ENCODE measurements at regions not wholly inside any gene's neighbourhood (a gene's known extent, or its start where the extent isn't known, plus 50 kb on each side); places are given as distances from the start of the nearest gene placed in this dataset.

GRCh38 chr12:127078577-127079350, 1188.2 kb upstream of the TMEM132C start:
- Histone ChIP-seq H3K4me3 (ENCODE audit: low read depth, low read length) (no peak overlapping the region), H3K36me3 (no peaks in the 10 kb centered on the region), H3K9me3 (ENCODE audit: severe bottlenecking) (no peaks in the 10 kb centered on the region), H3K27me3 (ENCODE audit: insufficient read depth, low read depth, severe bottlenecking) (no peaks in the 10 kb centered on the region), H3K27ac (no peak overlapping the region)
- DNase-seq, result no peak
- TF ChIP-seq, protein P1, sequence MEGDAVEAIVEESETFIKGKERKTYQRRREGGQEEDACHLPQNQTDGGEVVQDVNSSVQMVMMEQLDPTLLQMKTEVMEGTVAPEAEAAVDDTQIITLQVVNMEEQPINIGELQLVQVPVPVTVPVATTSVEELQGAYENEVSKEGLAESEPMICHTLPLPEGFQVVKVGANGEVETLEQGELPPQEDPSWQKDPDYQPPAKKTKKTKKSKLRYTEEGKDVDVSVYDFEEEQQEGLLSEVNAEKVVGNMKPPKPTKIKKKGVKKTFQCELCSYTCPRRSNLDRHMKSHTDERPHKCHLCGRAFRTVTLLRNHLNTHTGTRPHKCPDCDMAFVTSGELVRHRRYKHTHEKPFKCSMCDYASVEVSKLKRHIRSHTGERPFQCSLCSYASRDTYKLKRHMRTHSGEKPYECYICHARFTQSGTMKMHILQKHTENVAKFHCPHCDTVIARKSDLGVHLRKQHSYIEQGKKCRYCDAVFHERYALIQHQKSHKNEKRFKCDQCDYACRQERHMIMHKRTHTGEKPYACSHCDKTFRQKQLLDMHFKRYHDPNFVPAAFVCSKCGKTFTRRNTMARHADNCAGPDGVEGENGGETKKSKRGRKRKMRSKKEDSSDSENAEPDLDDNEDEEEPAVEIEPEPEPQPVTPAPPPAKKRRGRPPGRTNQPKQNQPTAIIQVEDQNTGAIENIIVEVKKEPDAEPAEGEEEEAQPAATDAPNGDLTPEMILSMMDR (IDR thresholded peaks at IDR 0.05; ENCODE audit: low read depth, low read length), result no peak

DNA sequence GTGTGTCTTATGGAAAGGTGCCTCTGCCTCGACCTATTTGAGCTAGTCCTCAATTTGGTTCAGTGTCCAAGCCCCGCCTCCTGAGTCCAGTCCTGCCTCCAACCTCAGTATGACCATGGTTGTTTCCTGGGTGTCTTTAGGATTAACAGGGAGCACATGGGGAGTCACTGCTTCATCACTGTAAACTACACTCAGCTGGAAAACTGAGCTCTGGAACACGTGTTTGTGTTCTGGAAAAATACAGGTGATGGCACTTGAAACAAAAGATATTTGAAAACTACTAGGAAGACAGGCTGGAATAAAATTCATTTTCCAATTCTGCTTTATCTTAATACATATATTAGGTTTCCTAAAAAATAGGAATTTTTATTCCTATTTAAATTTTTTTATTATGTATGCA, 1187.3 kb upstream of the TMEM132C start:
- TF ChIP-seq, protein P1 (IDR thresholded peaks at IDR 0.05; ENCODE audit: low read depth, low read length), result no peak
- H3K27ac ChIP-seq, result no peak overlapping the region

GRCh38 chr12:127081058-127081457, 1185.9 kb upstream of the TMEM132C start:
- H3K9me3 ChIP-seq (ENCODE audit: severe bottlenecking), result no peaks in the 10 kb centered on the region
- TF ChIP-seq, protein P1 (IDR thresholded peaks at IDR 0.05; ENCODE audit: low read depth, low read length), result no peak
- no peaks in the 10 kb centered on the region for H3K36me3 ChIP-seq
- H3K27me3 ChIP-seq (ENCODE audit: insufficient read depth, low read depth, severe bottlenecking), result no peaks in the 10 kb centered on the region
- H3K27ac ChIP-seq, result no peak overlapping the region
- DNase-seq, result no peak
- H3K4me3 ChIP-seq (ENCODE audit: low read depth, low read length), result no peak overlapping the region

More for the DNA sequence above, 1187.3 kb upstream of the TMEM132C start:
- Histone ChIP-seq H3K4me3 (ENCODE audit: low read depth, low read length) (no peak overlapping the region), H3K9me3 (ENCODE audit: severe bottlenecking) (no peaks in the 10 kb centered on the region), H3K36me3 (no peaks in the 10 kb centered on the region), H3K27me3 (ENCODE audit: insufficient read depth, low read depth, severe bottlenecking) (no peaks in the 10 kb centered on the region)
- no peak for DNase-seq

DNA sequence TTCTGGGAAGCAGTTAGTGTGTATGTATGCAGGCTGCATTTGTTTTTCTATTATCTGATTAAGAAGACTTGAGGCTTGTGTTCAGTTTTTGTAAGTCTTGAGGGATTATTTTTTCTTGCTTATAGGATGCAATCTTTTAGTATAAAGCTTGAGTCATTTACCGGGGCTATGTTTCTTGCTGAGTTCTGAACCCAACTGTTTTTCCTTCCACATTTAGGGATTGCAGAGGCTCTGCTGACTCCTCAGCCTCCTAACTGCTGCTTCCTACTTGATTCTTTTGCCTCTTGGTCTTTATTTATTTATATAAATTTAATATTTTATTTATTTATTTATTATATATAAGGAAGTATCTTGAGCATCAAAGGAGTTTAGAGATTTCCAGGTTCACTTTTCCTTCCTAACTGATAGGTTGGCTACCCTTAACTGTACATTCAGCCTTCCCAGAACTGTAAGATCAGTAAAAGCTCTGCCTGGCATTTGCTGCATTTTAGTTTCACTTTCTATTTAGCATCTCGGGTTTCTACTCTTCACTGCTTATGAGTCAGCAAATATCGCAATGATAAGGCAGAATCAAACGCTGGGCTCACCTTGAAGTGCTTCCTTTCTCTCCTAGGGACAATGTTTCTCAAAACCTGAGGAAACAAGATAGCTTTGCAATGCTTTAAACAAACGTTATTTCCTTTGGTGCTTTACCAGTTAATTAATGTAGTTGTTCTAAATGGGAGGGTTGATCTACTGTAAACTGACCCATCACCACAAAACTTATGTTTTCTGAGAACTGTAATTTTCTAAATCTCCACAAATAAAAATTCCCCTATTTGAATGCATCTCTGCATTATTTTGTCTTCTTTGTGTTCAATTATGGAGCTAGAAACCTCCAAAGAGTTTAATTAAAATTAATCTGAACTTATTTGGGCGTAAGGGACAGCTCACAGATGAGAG, 1183.7 kb upstream of the TMEM132C start:
- Histone ChIP-seq H3K36me3 (no peaks in the 10 kb centered on the region), H3K27me3 (ENCODE audit: insufficient read depth, low read depth, severe bottlenecking) (no peaks in the 10 kb centered on the region), H3K9me3 (ENCODE audit: severe bottlenecking) (no peaks in the 10 kb centered on the region), H3K4me3 (ENCODE audit: low read depth, low read length) (peak overlapping the region; percentile 22), H3K27ac (no peak overlapping the region)
- TF ChIP-seq, protein P1 (IDR thresholded peaks at IDR 0.05; ENCODE audit: low read depth, low read length), result no peak
- DNase-seq, result no peak

- Histone ChIP-seq H3K4me3 (ENCODE audit: low read depth, low read length) (no peak overlapping the region), H3K27me3 (ENCODE audit: insufficient read depth, low read depth, severe bottlenecking) (no peaks in the 10 kb centered on the region), H3K27ac (no peak overlapping the region), H3K36me3 (no peaks in the 10 kb centered on the region), H3K9me3 (ENCODE audit: severe bottlenecking) (no peaks in the 10 kb centered on the region)
- DNase-seq, result no peak
- TF ChIP-seq, protein P1 (IDR thresholded peaks at IDR 0.05; ENCODE audit: low read depth, low read length), result no peak
Measured at GRCh38 chr12:127101076-127101475, 1165.9 kb upstream of the TMEM132C start.
